ENCODE measurements at regions not wholly inside any gene's neighbourhood (a gene's known extent, or its start where the extent isn't known, plus 50 kb on each side); places are given as distances from the start of the nearest gene placed in this dataset.

- no peak for TF ChIP-seq EZH2 (IDR thresholded peaks at IDR 0.05; ENCODE audit: low read length, missing control alignments)
- TF ChIP-seq CTCF (conservative IDR thresholded peaks at IDR 0.05 in 1 of 2, IDR thresholded peaks at IDR 0.05 in 1 of 2; ENCODE audit: low read depth in 1 of 2, low read length in 2 of 2) = no peak
Observed at GRCh38 chr6:95240514-95240913, 336.8 kb upstream of the MANEA start.
